Lung (tissue), 11 donors: ENCODE measurements at regions not wholly inside any gene's neighbourhood (a gene's known extent, or its start where the extent isn't known, plus 50 kb on each side); places are given as distances from the start of the nearest gene placed in this dataset.

Experiments used
- ATAC-seq: fragments of 200-7000 bp; cut with Tn5 transposase; one replicate; pipeline ENCODE4 v1.9.1; 2020; ENCODE audit warnings: moderate number of reproducible peaks; ENCODE audit not compliant: insufficient read depth, low FRiP score
- DNase-seq, 3 donors: peaks; one replicate each; pipeline ENCODE4 v3.0.0-alpha.2; 2013 to 2017
- H3K27ac ChIP-seq, 2 donors: one replicate each; pipeline ENCODE4 v1.5.1; 2013; ENCODE audit warnings: mild to moderate bottlenecking in 2 of 2, moderate library complexity in 2 of 2, control low read depth in 1 of 2, inconsistent platforms in 1 of 2, low read depth in 1 of 2, low read length in 1 of 2
- H3K27me3 ChIP-seq, 3 donors: one replicate each; pipeline ENCODE4 v1.5.1; 2013; ENCODE audit warnings: low read length in 2 of 3; ENCODE audit not compliant: control insufficient read depth in 3 of 3, insufficient read depth in 3 of 3
- H3K36me3 ChIP-seq, 4 donors: one replicate each; pipeline ENCODE4 v1.5.1; 2013; ENCODE audit warnings: low read length in 4 of 4, mild to moderate bottlenecking in 1 of 4, moderate library complexity in 1 of 4; ENCODE audit not compliant: control insufficient read depth in 4 of 4, insufficient read depth in 4 of 4
- H3K4me1 ChIP-seq, 5 donors: one replicate each; pipeline ENCODE4 v1.5.1; 2013; ENCODE audit warnings: low read length in 5 of 5, mild to moderate bottlenecking in 2 of 5, moderate library complexity in 1 of 5; ENCODE audit not compliant: control insufficient read depth in 5 of 5, insufficient read depth in 5 of 5
- H3K4me3 ChIP-seq: one replicate; pipeline ENCODE4 v1.5.1; 2013; ENCODE audit warnings: mild to moderate bottlenecking, control low read depth, moderate library complexity
- H3K9ac ChIP-seq, 2 donors: one replicate each; pipeline ENCODE4 v1.5.1; 2013; ENCODE audit warnings: low read length in 2 of 2, control low read depth in 1 of 2; ENCODE audit not compliant: insufficient read depth in 1 of 2
- H3K9me3 ChIP-seq, 4 donors: one replicate each; pipeline ENCODE4 v1.5.1; 2013; ENCODE audit warnings: low read length in 3 of 4, mild to moderate bottlenecking in 1 of 4, moderate library complexity in 1 of 4; ENCODE audit not compliant: control insufficient read depth in 4 of 4, insufficient read depth in 3 of 4
- CTCF ChIP-seq: IDR thresholded peaks from 2 replicates; pipeline ENCODE4 v1.5.1; 2012; ENCODE audit warnings: mild to moderate bottlenecking; ENCODE audit errors: control extremely low read depth, extremely low read depth
- WGBS, 2 donors: extraction: QIAGEN DNeasy Blood & Tissue Kit; methylation state at CpG; one replicate each; pipeline ENCODE4 v1.1.7; 2013; 5-methylcytosine and 5-hydroxymethylcytosine counted together
- donor health status: control.
- donor health status: control.
- donor health status: Bipolar disorder and iron deficiency.
- donor health status: healthy.
- donor health status: DM: yes; HTN: yes; CAD: no.

- Histone ChIP-seq H3K4me3 (no peak overlapping the region), H3K36me3 (no peaks in the 10 kb centered on the region), H3K27me3 (no peaks in the 10 kb centered on the region), H3K9me3 (no peaks in the 10 kb centered on the region), H3K9ac (no peak overlapping the region), H3K4me1 (peaks cover 0 to 7% (median 0%) of the 10 kb centered on the region in 5 donors), H3K27ac (no peak overlapping the region)
- no peak for TF ChIP-seq CTCF
- DNase-seq (peak in 1 of 3 donors; percentile 32), ATAC-seq (no peak)
- WGBS, 2 donors: 9 to 22% methylated on average over 3 of the region's 3 CpGs
Measured at GRCh38 chr6:167469101-167469500, 144.2 kb downstream of the TTLL2 start.

- peak in 1 of 3 donors; percentile 27 for DNase-seq
- Histone ChIP-seq H3K27me3 (no peaks in the 10 kb centered on the region), H3K9ac (no peak overlapping the region), H3K9me3 (no peaks in the 10 kb centered on the region), H3K4me3 (no peak overlapping the region), H3K4me1 (peaks cover 0 to 6% (median 0%) of the 10 kb centered on the region in 5 donors), H3K36me3 (no peaks in the 10 kb centered on the region), H3K27ac (no peak overlapping the region)
- WGBS, 2 donors: 64 to 66% methylated on average over 10 of the region's 10 CpGs
- TF ChIP-seq CTCF: no peak
- no peak for ATAC-seq
Measured at GRCh38 chr6:167469672-167470071, 144.8 kb downstream of the TTLL2 start.

GRCh38 chr6:167470101-167470835 is 145.4 kb downstream of the TTLL2 start:
- Histone ChIP-seq H3K9me3 (no peaks in the 10 kb centered on the region), H3K27ac (no peak overlapping the region), H3K36me3 (no peaks in the 10 kb centered on the region), H3K27me3 (no peaks in the 10 kb centered on the region), H3K4me3 (no peak overlapping the region), H3K4me1 (peaks cover 0 to 6% (median 0%) of the 10 kb centered on the region in 5 donors), H3K9ac (no peak overlapping the region)
- TF ChIP-seq CTCF: no peak
- DNase-seq (no peak), ATAC-seq (no peak)
- WGBS, 2 donors: 90 to 92% methylated on average over 13 of the region's 13 CpGs
